Kidney epithelial cell (primary cell): ENCODE measurements at regions not wholly inside any gene's neighbourhood (a gene's known extent, or its start where the extent isn't known, plus 50 kb on each side); places are given as distances from the start of the nearest gene placed in this dataset.

ENCODE experiments used
- DNase-seq: peaks from one replicate; pipeline ENCODE4 v3.0.0-alpha.2; 2010; ENCODE audit warnings: low read depth
- H3K27me3 ChIP-seq: 2 replicates; pipeline ENCODE4 v1.6.0; 2011; ENCODE audit warnings: low read length; ENCODE audit not compliant: control insufficient read depth, insufficient read depth
- H3K36me3 ChIP-seq: 2 replicates; pipeline ENCODE4 v1.5.1; 2011; ENCODE audit warnings: low read length; ENCODE audit not compliant: control insufficient read depth, insufficient read depth
- H3K4me3 ChIP-seq: 2 replicates; pipeline ENCODE4 v1.5.1; 2011; ENCODE audit warnings: low read depth, mild to moderate bottlenecking, control low read depth, low read length
- CTCF ChIP-seq: IDR thresholded peaks from 2 replicates; pipeline ENCODE4 v1.5.1; 2011; ENCODE audit warnings: mild to moderate bottlenecking, moderate library complexity, low read length, control low read depth, inconsistent platforms; ENCODE audit not compliant: insufficient read depth, poor library complexity, severe bottlenecking

DNA sequence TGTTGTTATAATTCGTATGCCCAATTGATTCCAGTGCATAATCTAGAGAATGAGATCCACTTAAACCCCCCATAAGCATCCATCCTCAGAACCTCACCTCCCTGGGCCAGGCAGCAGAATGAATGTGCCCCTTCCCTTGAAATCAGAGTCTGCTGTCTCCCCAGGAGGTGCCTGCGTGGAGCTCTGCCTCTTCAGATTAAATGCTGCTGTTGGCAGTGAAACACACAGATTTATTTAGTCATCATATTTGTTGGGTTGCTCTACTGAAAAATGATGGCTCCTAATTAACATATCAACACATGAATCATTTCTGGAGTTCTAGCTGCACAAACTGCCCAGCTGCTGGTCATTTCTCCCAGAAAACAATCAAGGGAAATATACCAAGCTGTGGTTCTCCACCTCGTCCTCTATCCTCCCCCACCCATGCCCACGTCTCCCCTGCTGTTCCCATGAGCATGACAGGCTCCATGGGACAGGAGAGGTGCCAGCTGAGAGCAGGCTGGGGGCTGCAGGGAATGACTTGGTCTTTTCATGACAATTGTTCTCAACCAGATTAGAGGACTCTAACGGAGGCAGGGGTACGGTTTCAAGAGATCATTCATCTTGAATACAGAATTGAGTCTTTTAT, 633.1 kb downstream of the CDH26 start:
- Histone ChIP-seq H3K4me3 (no peak overlapping the region), H3K36me3 (no peaks in the 10 kb centered on the region), H3K27me3 (no peaks in the 10 kb centered on the region)
- DNase-seq, result no peak
- TF ChIP-seq CTCF, result no peak

DNA sequence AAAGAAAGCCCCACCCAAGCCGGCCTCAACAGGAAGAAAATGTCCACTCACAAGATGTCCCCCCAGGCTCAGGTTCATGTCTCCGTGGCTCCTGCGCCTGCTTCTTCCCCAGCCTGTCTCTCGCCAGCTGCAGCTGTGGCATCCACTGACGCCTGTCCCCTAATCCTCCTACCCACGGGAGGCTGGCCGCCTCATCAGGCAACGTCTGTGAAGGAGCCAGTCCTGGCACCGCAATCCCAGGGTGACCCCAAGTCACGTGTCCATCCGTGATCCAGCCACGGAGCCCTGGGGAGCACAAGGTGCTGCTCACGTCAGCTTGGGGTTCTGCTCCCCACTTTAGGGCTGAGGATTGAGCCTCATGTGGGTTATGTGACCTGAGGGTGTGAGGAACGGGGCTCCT, 640.3 kb downstream of the CDH26 start:
- no peak for TF ChIP-seq CTCF
- H3K36me3 ChIP-seq, result no peaks in the 10 kb centered on the region
- H3K27me3 ChIP-seq, result no peaks in the 10 kb centered on the region
- H3K4me3 ChIP-seq, result no peak overlapping the region
- no peak for DNase-seq

DNA sequence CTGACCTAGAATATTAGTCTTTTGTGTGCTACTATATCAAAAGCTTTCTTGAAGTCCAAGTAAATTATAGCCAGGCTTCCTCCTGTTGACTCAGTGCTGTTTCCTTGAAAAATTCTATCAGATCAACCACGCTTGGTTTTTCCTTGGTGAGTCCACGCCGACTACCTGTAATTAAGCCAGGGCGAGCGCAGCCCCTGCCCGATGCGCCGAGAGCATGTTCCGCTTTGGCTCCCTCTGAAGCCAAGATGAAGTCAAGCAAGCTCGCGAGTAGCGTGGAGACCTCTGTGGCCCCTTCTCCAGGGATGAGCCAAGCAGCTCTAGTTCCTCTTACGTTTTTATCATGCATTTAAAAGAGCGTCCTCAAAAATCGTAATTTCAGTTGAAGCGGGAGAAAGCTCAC, 641.2 kb downstream of the CDH26 start:
- TF ChIP-seq CTCF, result no peak
- Histone ChIP-seq H3K27me3 (no peaks in the 10 kb centered on the region), H3K4me3 (no peak overlapping the region), H3K36me3 (no peaks in the 10 kb centered on the region)
- DNase-seq, result no peak

GRCh38 chr20:60600036-60600435, 641.8 kb downstream of the CDH26 start:
- no peak overlapping the region for H3K4me3 ChIP-seq
- H3K36me3 ChIP-seq, result no peaks in the 10 kb centered on the region
- TF ChIP-seq CTCF, result no peak
- H3K27me3 ChIP-seq, result no peaks in the 10 kb centered on the region
- no peak for DNase-seq

GRCh38 chr20:60624066-60624465, 628.0 kb upstream of the CDH4 start:
- H3K36me3 ChIP-seq, result no peaks in the 10 kb centered on the region
- H3K4me3 ChIP-seq, result no peak overlapping the region
- no peak for TF ChIP-seq CTCF
- no peak for DNase-seq
- H3K27me3 ChIP-seq, result no peaks in the 10 kb centered on the region
